SK-N-SH treated with all-trans-retinoic acid at 6 μM for 48 hours (cell line): ENCODE measurements at regions not wholly inside any gene's neighbourhood (a gene's known extent, or its start where the extent isn't known, plus 50 kb on each side); places are given as distances from the start of the nearest gene placed in this dataset.

Experiments
- ARNTL ChIP-seq: fragments of 450-650 bp; formaldehyde crosslinking; IDR thresholded peaks from 2 replicates; pipeline ENCODE4 v1.5.0; 2020; ENCODE audit warnings: low read depth, mild to moderate bottlenecking, moderate library complexity, borderline replicate concordance
- CREB5 ChIP-seq: fragments of 250-450 bp; sonication (Bioruptor Pico); IDR thresholded peaks from 2 replicates; pipeline ENCODE4 v1.5.1; 2020; ENCODE audit warnings: low read depth, mild to moderate bottlenecking, moderate library complexity
- CSDC2 ChIP-seq: fragments of 250-450 bp; sonication (Bioruptor Pico); IDR thresholded peaks from 2 replicates; pipeline ENCODE4 v1.5.0; 2020; ENCODE audit warnings: mild to moderate bottlenecking, moderate library complexity
- CSRNP3 ChIP-seq: fragments of 250-450 bp; sonication (Bioruptor Pico); IDR thresholded peaks from 2 replicates; pipeline ENCODE4 v1.5.1; 2021; ENCODE audit warnings: mild to moderate bottlenecking, moderate library complexity
- ESRRG ChIP-seq: fragments of 250-450 bp; sonication (Bioruptor Pico); IDR thresholded peaks from 2 replicates; pipeline ENCODE4 v1.6.1; 2021; ENCODE audit warnings: mild to moderate bottlenecking
- PATZ1 ChIP-seq: fragments of 250-450 bp; sonication (Bioruptor Pico); IDR thresholded peaks from 2 replicates; pipeline ENCODE4 v1.8.0; 2020; ENCODE audit warnings: mild to moderate bottlenecking, moderate library complexity, borderline replicate concordance
- RARB ChIP-seq: fragments of 250-450 bp; sonication (Bioruptor Pico); IDR thresholded peaks from 2 replicates; pipeline ENCODE4 v1.8.0; 2021; ENCODE audit warnings: mild to moderate bottlenecking, moderate library complexity
- SNAI2 ChIP-seq: fragments of 250-450 bp; sonication (Bioruptor Pico); IDR thresholded peaks from 2 replicates; pipeline ENCODE4 v1.5.0; 2020; ENCODE audit warnings: mild to moderate bottlenecking, moderate library complexity
- TCF4 ChIP-seq: fragments of 250-450 bp; sonication (Bioruptor Pico); IDR thresholded peaks from 2 replicates; pipeline ENCODE4 v1.8.0; 2021; ENCODE audit warnings: mild to moderate bottlenecking, moderate library complexity, borderline replicate concordance
- TOX ChIP-seq: fragments of 250-450 bp; sonication (Bioruptor Pico); IDR thresholded peaks from 2 replicates; pipeline ENCODE4 v1.8.0; 2021; ENCODE audit warnings: mild to moderate bottlenecking, moderate library complexity, borderline replicate concordance
- ZC3H10 ChIP-seq: fragments of 250-450 bp; sonication (Bioruptor Pico); IDR thresholded peaks from 2 replicates; pipeline ENCODE4 v1.5.1; 2021; ENCODE audit warnings: mild to moderate bottlenecking, moderate library complexity
- ZFP3 ChIP-seq: fragments of 250-450 bp; sonication (Bioruptor Pico); IDR thresholded peaks from 2 replicates; pipeline ENCODE4 v1.5.0; 2020; ENCODE audit warnings: mild to moderate bottlenecking, moderate library complexity
- ZFP30 ChIP-seq: fragments of 450-650 bp; formaldehyde crosslinking; IDR thresholded peaks from 2 replicates; pipeline ENCODE4 v1.5.0; 2022; ENCODE audit warnings: mild to moderate bottlenecking, moderate library complexity

- TF ChIP-seq PATZ1 (CRISPR knock-in tag): no peak
- no peak for TF ChIP-seq ZFP3 (CRISPR knock-in tag)
- TF ChIP-seq ZFP30 (CRISPR knock-in tag): no peak
- no peak for TF ChIP-seq SNAI2 (CRISPR knock-in tag)
- TF ChIP-seq ARNTL (CRISPR knock-in tag): no peak
- TF ChIP-seq TCF4 (CRISPR knock-in tag): no peak
- TF ChIP-seq CREB5 (CRISPR knock-in tag): no peak
- no peak for TF ChIP-seq TOX (CRISPR knock-in tag)
- TF ChIP-seq RARB (CRISPR knock-in tag): no peak
- TF ChIP-seq CSDC2 (CRISPR knock-in tag): no peak
- TF ChIP-seq ZC3H10 (CRISPR knock-in tag): no peak
- TF ChIP-seq CSRNP3: no peak
- TF ChIP-seq ESRRG: no peak
Observed at GRCh38 chr11:50178737-50179136, 146.1 kb downstream of the OR4C45 start.
